ENCODE measurements at regions not wholly inside any gene's neighbourhood (a gene's known extent, or its start where the extent isn't known, plus 50 kb on each side); places are given as distances from the start of the nearest gene placed in this dataset.

GRCh38 chr2:154941379-154941778 is 242.9 kb downstream of the KCNJ3 start:
- H3K4me1 ChIP-seq: no peaks in the 10 kb centered on the region
- no peak overlapping the region for H3K27ac ChIP-seq
- no peaks in the 10 kb centered on the region for H3K27me3 ChIP-seq
- intact Hi-C loops (cut with DNase I): no loop called here
- no peak overlapping the region for H3K9ac ChIP-seq (ENCODE audit: low read depth in 2 of 2, low read length in 2 of 2)
- no peaks in the 10 kb centered on the region for H3K36me3 ChIP-seq
- no peaks in the 10 kb centered on the region for H3K9me3 ChIP-seq
- H3K4me3 ChIP-seq: no peak overlapping the region
- DNase-seq: no peak
- TF ChIP-seq, protein P1, sequence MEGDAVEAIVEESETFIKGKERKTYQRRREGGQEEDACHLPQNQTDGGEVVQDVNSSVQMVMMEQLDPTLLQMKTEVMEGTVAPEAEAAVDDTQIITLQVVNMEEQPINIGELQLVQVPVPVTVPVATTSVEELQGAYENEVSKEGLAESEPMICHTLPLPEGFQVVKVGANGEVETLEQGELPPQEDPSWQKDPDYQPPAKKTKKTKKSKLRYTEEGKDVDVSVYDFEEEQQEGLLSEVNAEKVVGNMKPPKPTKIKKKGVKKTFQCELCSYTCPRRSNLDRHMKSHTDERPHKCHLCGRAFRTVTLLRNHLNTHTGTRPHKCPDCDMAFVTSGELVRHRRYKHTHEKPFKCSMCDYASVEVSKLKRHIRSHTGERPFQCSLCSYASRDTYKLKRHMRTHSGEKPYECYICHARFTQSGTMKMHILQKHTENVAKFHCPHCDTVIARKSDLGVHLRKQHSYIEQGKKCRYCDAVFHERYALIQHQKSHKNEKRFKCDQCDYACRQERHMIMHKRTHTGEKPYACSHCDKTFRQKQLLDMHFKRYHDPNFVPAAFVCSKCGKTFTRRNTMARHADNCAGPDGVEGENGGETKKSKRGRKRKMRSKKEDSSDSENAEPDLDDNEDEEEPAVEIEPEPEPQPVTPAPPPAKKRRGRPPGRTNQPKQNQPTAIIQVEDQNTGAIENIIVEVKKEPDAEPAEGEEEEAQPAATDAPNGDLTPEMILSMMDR (IDR thresholded peaks at IDR 0.05): no peak

- Histone ChIP-seq H3K27me3 (no peaks in the 10 kb centered on the region), H3K4me1 (no peaks in the 10 kb centered on the region), H3K27ac (no peak overlapping the region), H3K9me3 (no peaks in the 10 kb centered on the region), H3K4me3 (no peak overlapping the region), H3K9ac (ENCODE audit: low read depth in 2 of 2, low read length in 2 of 2) (no peak overlapping the region), H3K36me3 (no peaks in the 10 kb centered on the region)
- TF ChIP-seq, protein P1 (IDR thresholded peaks at IDR 0.05): no peak
- DNase-seq: no peak
- intact Hi-C loops (cut with DNase I): no loop called here
These were observed 235.7 kb downstream of the KCNJ3 start for GRCh38 chr2:154934213-154934612.

DNA sequence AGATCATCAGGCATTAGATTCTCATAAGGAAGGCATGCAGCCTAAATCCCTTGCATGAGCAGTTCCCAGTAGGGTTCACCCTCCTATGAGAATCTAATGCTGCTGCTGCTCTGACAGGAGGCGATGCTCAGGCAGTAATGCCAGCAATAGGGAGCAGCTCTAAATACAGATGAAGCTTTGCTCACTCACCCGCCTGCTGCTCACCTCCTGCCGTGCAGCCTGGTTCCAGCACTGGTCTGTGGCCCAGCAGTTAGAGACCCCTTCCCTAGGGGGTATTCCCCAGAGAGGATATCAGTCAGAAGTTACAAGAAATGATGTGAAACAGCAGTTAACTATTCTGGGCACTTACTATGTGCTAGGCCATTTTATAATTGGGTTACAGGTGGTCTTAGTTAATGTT is 226.0 kb downstream of the KCNJ3 start:
- TF ChIP-seq, protein P1 (IDR thresholded peaks at IDR 0.05): no peak
- no peak for DNase-seq
- Histone ChIP-seq H3K36me3 (no peaks in the 10 kb centered on the region), H3K9me3 (no peaks in the 10 kb centered on the region), H3K9ac (ENCODE audit: low read depth in 2 of 2, low read length in 2 of 2) (no peak overlapping the region), H3K27me3 (no peaks in the 10 kb centered on the region), H3K4me3 (no peak overlapping the region), H3K4me1 (no peaks in the 10 kb centered on the region), H3K27ac (no peak overlapping the region)
- intact Hi-C loops (cut with DNase I): no loop called here

GRCh38 chr2:154914561-154914960 is 216.1 kb downstream of the KCNJ3 start:
- DNase-seq: no peak
- Histone ChIP-seq H3K27ac (no peak overlapping the region), H3K27me3 (no peaks in the 10 kb centered on the region), H3K4me1 (no peaks in the 10 kb centered on the region), H3K36me3 (no peaks in the 10 kb centered on the region), H3K4me3 (no peak overlapping the region), H3K9ac (ENCODE audit: low read depth in 2 of 2, low read length in 2 of 2) (no peak overlapping the region), H3K9me3 (no peaks in the 10 kb centered on the region)
- intact Hi-C loops (cut with DNase I): no loop called here
- TF ChIP-seq, protein P1 (IDR thresholded peaks at IDR 0.05): no peak

DNA sequence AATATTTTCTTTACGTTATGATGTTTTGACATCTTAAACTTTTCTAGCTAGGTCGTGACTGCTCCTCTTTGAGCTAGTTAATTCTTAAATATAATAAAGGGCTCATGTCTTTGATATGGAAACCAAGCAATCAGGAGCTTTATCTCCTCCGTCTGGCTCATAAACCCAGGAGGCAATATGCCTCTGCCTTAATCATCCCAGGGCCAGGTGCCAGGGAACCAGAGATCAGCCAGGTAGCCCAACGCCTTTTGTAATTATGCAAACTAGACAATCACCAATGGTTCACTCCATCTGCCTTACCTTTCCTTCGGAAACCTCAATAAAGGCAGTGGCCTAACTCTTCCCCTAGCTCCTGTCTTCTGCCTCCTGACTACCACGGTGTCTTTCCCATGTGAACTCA is 213.7 kb downstream of the KCNJ3 start:
- Histone ChIP-seq H3K36me3 (no peaks in the 10 kb centered on the region), H3K9ac (ENCODE audit: low read depth in 2 of 2, low read length in 2 of 2) (no peak overlapping the region), H3K27me3 (no peaks in the 10 kb centered on the region), H3K9me3 (no peaks in the 10 kb centered on the region), H3K4me3 (no peak overlapping the region), H3K27ac (no peak overlapping the region), H3K4me1 (no peaks in the 10 kb centered on the region)
- TF ChIP-seq, protein P1 (IDR thresholded peaks at IDR 0.05): no peak
- peak; percentile 26 for DNase-seq
- intact Hi-C loops (cut with DNase I): no loop called here

- TF ChIP-seq, protein P1 (IDR thresholded peaks at IDR 0.05): no peak
- no peak overlapping the region for H3K4me3 ChIP-seq
- no peak overlapping the region for H3K9ac ChIP-seq (ENCODE audit: low read depth in 2 of 2, low read length in 2 of 2)
- no peaks in the 10 kb centered on the region for H3K9me3 ChIP-seq
- DNase-seq: no peak
- no peaks in the 10 kb centered on the region for H3K4me1 ChIP-seq
- H3K27ac ChIP-seq: no peak overlapping the region
- intact Hi-C loops (cut with DNase I): no loop called here
- H3K27me3 ChIP-seq: no peaks in the 10 kb centered on the region
- H3K36me3 ChIP-seq: no peaks in the 10 kb centered on the region
These were observed 213.2 kb downstream of the KCNJ3 start for GRCh38 chr2:154911729-154912128.
